CD4-positive, alpha-beta T cell (primary cell): ENCODE measurements at regions not wholly inside any gene's neighbourhood (a gene's known extent, or its start where the extent isn't known, plus 50 kb on each side); places are given as distances from the start of the nearest gene placed in this dataset.

ENCODE experiments used
- ATAC-seq: fragments of 200-7000 bp; cut with Tn5 transposase; one replicate; pipeline ENCODE4 v1.10.0; 2022; ENCODE audit warnings: mild to moderate bottlenecking; ENCODE audit not compliant: poor library complexity
- CTCF ChIA-PET: fragments of 350-600 bp; sonication (Branson Sonifier 250); formaldehyde crosslinking; loops from one replicate; lab custom pipeline; 2021; ENCODE audit warnings: antibody characterized with exemption, inconsistent platforms; lab: Charles Lee
- POLR2A ChIA-PET: fragments of 350-600 bp; sonication (Branson Sonifier 250); formaldehyde crosslinking; loops from one replicate; lab custom pipeline; 2021; ENCODE audit warnings: antibody characterized with exemption, inconsistent platforms; lab: Charles Lee
- DNase-seq, 14 experiments: peaks; one replicate each; pipeline ENCODE4 v3.0.0-alpha.2; 2013 to 2020; ENCODE audit warnings: mixed read lengths in 2 of 14
- H3K27ac ChIP-seq, 2 donors: one replicate each; pipeline versions ENCODE4 v1.5.1 to v1.7.0; 2013; ENCODE audit warnings: low read length in 2 of 2, low read depth in 1 of 2, mild to moderate bottlenecking in 1 of 2
- H3K27me3 ChIP-seq, 2 experiments: 1 replicate in 1 of 2; 2 replicates in 1 of 2; pipeline versions ENCODE4 v1.6.1 to v1.7.0; 2013; ENCODE audit warnings: low read length in 2 of 2, control low read depth in 1 of 2, mild to moderate bottlenecking in 1 of 2, moderate library complexity in 1 of 2; ENCODE audit not compliant: insufficient read depth in 2 of 2, control insufficient read depth in 1 of 2
- H3K36me3 ChIP-seq: one replicate; pipeline ENCODE4 v1.6.1; 2013; ENCODE audit warnings: low read length, control low read depth; ENCODE audit not compliant: insufficient read depth
- H3K4me1 ChIP-seq: one replicate; pipeline ENCODE4 v1.6.1; 2013; ENCODE audit warnings: low read length, control low read depth; ENCODE audit not compliant: insufficient read depth
- H3K4me3 ChIP-seq: one replicate; pipeline ENCODE4 v1.5.1; 2013; ENCODE audit warnings: mild to moderate bottlenecking, low read length, moderate library complexity
- H3K9me3 ChIP-seq, 2 experiments: 1 replicate in 1 of 2; 2 replicates in 1 of 2; pipeline versions ENCODE4 v1.6.1 to v1.7.0; 2013; ENCODE audit warnings: low read length in 2 of 2, mild to moderate bottlenecking in 2 of 2, control low read depth in 1 of 2, moderate library complexity in 1 of 2; ENCODE audit not compliant: control insufficient read depth in 1 of 2, insufficient read depth in 1 of 2
- H3K27ac Mint-ChIP-seq: one replicate; pipeline ENCODE4 v1.8.0; 2020; ENCODE audit warnings: mixed read lengths
- H3K27me3 Mint-ChIP-seq: one replicate; pipeline ENCODE4 v1.8.0; 2021; ENCODE audit warnings: mixed read lengths
- H3K36me3 Mint-ChIP-seq: one replicate; pipeline ENCODE4 v1.8.0; 2021; ENCODE audit warnings: low read depth, mixed read lengths
- H3K4me1 Mint-ChIP-seq: one replicate; pipeline ENCODE4 v1.8.0; 2021; ENCODE audit warnings: low read depth, mixed read lengths
- H3K4me3 Mint-ChIP-seq: one replicate; pipeline ENCODE4 v1.8.0; 2020; ENCODE audit warnings: mild to moderate bottlenecking, mixed read lengths
- H3K9me3 Mint-ChIP-seq: one replicate; pipeline ENCODE4 v1.8.0; 2020; ENCODE audit warnings: mixed read lengths
- intact Hi-C, 2 experiments: fragments of 100-400 bp; cut with DNase I in 1 of 2; cut with micrococcal nuclease in 1 of 2; formaldehyde crosslinking; loops; one replicate each; pipeline versions ENCODE4 v1.15.1 to v1.9.0; 2023 to 2025; cut with DNase I, micrococcal nuclease
- TF ChIP-seq, protein P1 (sequence below): fragments of 200-600 bp; IDR thresholded peaks from one replicate; pipeline ENCODE4 v1.8.0; 2022; ENCODE audit warnings: antibody characterized with exemption, mild to moderate bottlenecking

DNA sequence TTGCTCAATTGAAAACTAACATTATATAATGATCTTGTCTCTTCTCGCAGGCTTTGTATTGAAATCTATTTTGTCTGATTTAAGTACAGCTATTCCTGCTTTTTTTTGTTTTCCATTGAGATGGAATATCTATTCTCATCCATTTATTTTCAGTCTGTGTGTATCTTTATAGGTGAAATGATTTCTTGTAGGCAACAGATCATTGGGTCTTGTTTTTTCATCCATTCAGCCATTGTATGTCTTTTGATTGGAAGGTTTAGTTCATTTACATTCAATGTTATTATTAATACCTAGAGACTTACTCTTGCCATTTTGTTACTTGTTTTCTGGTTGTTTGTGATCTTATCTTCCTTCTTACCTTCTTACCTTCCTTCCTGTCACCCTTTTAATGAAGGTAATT is 77.8 kb upstream of the TRPC6 start:
- intact Hi-C loops = no loop called here
- CTCF ChIA-PET = no interaction called here
- Mint-ChIP-seq H3K27me3 (no peaks in the 10 kb centered on the region), H3K9me3 (peaks cover 13% of the 10 kb centered on the region), H3K36me3 (no peaks in the 10 kb centered on the region), H3K27ac (no peak overlapping the region), H3K4me1 (no peaks in the 10 kb centered on the region), H3K4me3 (no peak overlapping the region)
- no peak for ATAC-seq
- H3K27ac ChIP-seq = no peak overlapping the region
- no peak for DNase-seq
- POLR2A ChIA-PET = no interaction called here
- no peaks in the 10 kb centered on the region for H3K27me3 ChIP-seq
- TF ChIP-seq, protein P1, sequence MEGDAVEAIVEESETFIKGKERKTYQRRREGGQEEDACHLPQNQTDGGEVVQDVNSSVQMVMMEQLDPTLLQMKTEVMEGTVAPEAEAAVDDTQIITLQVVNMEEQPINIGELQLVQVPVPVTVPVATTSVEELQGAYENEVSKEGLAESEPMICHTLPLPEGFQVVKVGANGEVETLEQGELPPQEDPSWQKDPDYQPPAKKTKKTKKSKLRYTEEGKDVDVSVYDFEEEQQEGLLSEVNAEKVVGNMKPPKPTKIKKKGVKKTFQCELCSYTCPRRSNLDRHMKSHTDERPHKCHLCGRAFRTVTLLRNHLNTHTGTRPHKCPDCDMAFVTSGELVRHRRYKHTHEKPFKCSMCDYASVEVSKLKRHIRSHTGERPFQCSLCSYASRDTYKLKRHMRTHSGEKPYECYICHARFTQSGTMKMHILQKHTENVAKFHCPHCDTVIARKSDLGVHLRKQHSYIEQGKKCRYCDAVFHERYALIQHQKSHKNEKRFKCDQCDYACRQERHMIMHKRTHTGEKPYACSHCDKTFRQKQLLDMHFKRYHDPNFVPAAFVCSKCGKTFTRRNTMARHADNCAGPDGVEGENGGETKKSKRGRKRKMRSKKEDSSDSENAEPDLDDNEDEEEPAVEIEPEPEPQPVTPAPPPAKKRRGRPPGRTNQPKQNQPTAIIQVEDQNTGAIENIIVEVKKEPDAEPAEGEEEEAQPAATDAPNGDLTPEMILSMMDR = no peak
- H3K4me3 ChIP-seq = no peak overlapping the region
- no peaks in the 10 kb centered on the region for H3K9me3 ChIP-seq
- H3K4me1 ChIP-seq = no peaks in the 10 kb centered on the region
- no peaks in the 10 kb centered on the region for H3K36me3 ChIP-seq
